Astrocyte (in vitro differentiated cells and primary cell): ENCODE measurements at regions not wholly inside any gene's neighbourhood (a gene's known extent, or its start where the extent isn't known, plus 50 kb on each side); places are given as distances from the start of the nearest gene placed in this dataset.

Experiments used
- DNase-seq: peaks from one replicate; pipeline ENCODE4 v3.0.0-alpha.2; 2010; ENCODE audit warnings: low read depth
- FAIRE-seq: peaks from 2 replicates; lab custom pipeline; 2011; peaks lifted over from hg19 to GRCh38; lab: Jason Lieb, UNC
- H2AFZ ChIP-seq: 2 replicates; pipeline ENCODE4 v1.6.0; 2012; ENCODE audit warnings: low read depth, low read length, inconsistent platforms
- H3K27ac ChIP-seq: 2 replicates; pipeline ENCODE4 v1.5.1; 2011; ENCODE audit warnings: low read depth, low read length, inconsistent platforms
- H3K27me3 ChIP-seq: 2 replicates; pipeline ENCODE4 v1.6.0; 2011; ENCODE audit warnings: low read length, inconsistent platforms; ENCODE audit not compliant: insufficient read depth
- H3K36me3 ChIP-seq: 2 replicates; pipeline ENCODE4 v1.5.1; 2011; ENCODE audit warnings: low read length, inconsistent platforms; ENCODE audit not compliant: insufficient read depth
- H3K4me1 ChIP-seq: 2 replicates; pipeline ENCODE4 v1.5.1; 2011; ENCODE audit warnings: low read length, inconsistent platforms; ENCODE audit not compliant: insufficient read depth
- H3K4me2 ChIP-seq: 2 replicates; pipeline ENCODE4 v1.6.0; 2012; ENCODE audit warnings: low read length, inconsistent platforms
- H3K4me3 ChIP-seq: 2 replicates; pipeline ENCODE4 v1.5.1; 2011; ENCODE audit warnings: low read depth, mild to moderate bottlenecking, low read length, inconsistent platforms; ENCODE audit not compliant: insufficient read depth
- H3K79me2 ChIP-seq: 2 replicates; pipeline ENCODE4 v1.6.0; 2012; ENCODE audit warnings: mild to moderate bottlenecking, low read length, inconsistent platforms; ENCODE audit not compliant: insufficient read depth
- H3K9ac ChIP-seq: 2 replicates; pipeline ENCODE4 v1.6.0; 2012; ENCODE audit warnings: mild to moderate bottlenecking, low read length, inconsistent platforms
- H3K9me3 ChIP-seq: 2 replicates; pipeline ENCODE4 v1.5.1; 2012; ENCODE audit warnings: low read depth, mild to moderate bottlenecking, low read length, inconsistent platforms; ENCODE audit not compliant: insufficient read depth
- H4K20me1 ChIP-seq: 2 replicates; pipeline ENCODE4 v1.6.0; 2012; ENCODE audit warnings: low read length, inconsistent platforms; ENCODE audit not compliant: insufficient read depth
- H3K27ac Mint-ChIP-seq: one replicate; pipeline ENCODE4 v1.8.0; 2021; ENCODE audit warnings: mild to moderate bottlenecking, mixed read lengths; ENCODE audit not compliant: unreplicated experiment
- H3K27me3 Mint-ChIP-seq: one replicate; pipeline ENCODE4 v1.8.0; 2021; ENCODE audit warnings: low read depth, mixed read lengths; ENCODE audit not compliant: unreplicated experiment
- H3K36me3 Mint-ChIP-seq: one replicate; pipeline ENCODE4 v1.8.0; 2021; ENCODE audit warnings: low read depth, mixed read lengths; ENCODE audit not compliant: unreplicated experiment
- H3K4me1 Mint-ChIP-seq: one replicate; pipeline ENCODE4 v1.8.0; 2021; ENCODE audit warnings: low read depth, mixed read lengths; ENCODE audit not compliant: unreplicated experiment
- H3K4me3 Mint-ChIP-seq: one replicate; pipeline ENCODE4 v1.8.0; 2021; ENCODE audit warnings: mild to moderate bottlenecking, moderate library complexity, mixed read lengths; ENCODE audit not compliant: unreplicated experiment
- H3K9me3 Mint-ChIP-seq: one replicate; pipeline ENCODE4 v1.8.0; 2021; ENCODE audit warnings: mild to moderate bottlenecking, mixed read lengths; ENCODE audit not compliant: unreplicated experiment
- EZH2 ChIP-seq: IDR thresholded peaks from 2 replicates; pipeline ENCODE4 v1.6.1; 2012; ENCODE audit warnings: mild to moderate bottlenecking, low read length, inconsistent platforms; ENCODE audit not compliant: insufficient read depth
- TF ChIP-seq, protein P1 (sequence below): IDR thresholded peaks from 2 replicates; pipeline ENCODE4 v1.5.1; 2011; ENCODE audit warnings: low read depth, mild to moderate bottlenecking, inconsistent platforms, low read length, moderate library complexity; ENCODE audit not compliant: insufficient read depth

DNA sequence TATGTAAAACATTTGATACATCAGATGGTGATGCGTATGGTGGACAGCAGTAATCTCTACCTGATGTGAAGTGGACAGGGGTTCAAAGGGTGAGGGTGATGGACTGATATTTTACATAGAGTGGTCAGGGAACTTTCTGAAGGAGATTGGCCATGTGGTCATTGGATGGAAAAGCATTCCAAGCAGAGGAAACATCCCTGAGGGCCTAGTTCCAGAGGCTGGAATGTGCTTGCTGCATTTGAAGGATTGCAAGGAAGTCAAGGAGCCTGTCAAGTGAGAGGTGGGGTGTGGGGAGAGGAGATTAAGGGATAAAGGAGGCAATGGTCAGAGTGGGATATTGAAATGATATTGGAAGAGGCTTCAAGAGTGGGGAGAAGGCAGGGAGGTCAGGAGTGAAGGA lies 151.9 kb upstream of the NTM start:
- Histone ChIP-seq H3K9ac (no peak overlapping the region), H3K27me3 (peaks cover 3% of the 10 kb centered on the region), H2AFZ (no peak overlapping the region), H3K79me2 (no peaks in the 10 kb centered on the region), H4K20me1 (no peaks in the 10 kb centered on the region), H3K27ac (no peak overlapping the region), H3K4me1 (no peaks in the 10 kb centered on the region), H3K4me3 (no peak overlapping the region), H3K9me3 (no peaks in the 10 kb centered on the region), H3K4me2 (no peak overlapping the region), H3K36me3 (no peaks in the 10 kb centered on the region)
- Mint-ChIP-seq H3K36me3 (no peaks in the 10 kb centered on the region), H3K9me3 (peaks cover 2% of the 10 kb centered on the region), H3K27me3 (peaks cover 63% of the 10 kb centered on the region), H3K4me3 (no peak overlapping the region), H3K4me1 (peaks cover 11% of the 10 kb centered on the region), H3K27ac (no peak overlapping the region)
- FAIRE-seq: no peak
- no peak for DNase-seq
- no peak for TF ChIP-seq EZH2
- TF ChIP-seq, protein P1, sequence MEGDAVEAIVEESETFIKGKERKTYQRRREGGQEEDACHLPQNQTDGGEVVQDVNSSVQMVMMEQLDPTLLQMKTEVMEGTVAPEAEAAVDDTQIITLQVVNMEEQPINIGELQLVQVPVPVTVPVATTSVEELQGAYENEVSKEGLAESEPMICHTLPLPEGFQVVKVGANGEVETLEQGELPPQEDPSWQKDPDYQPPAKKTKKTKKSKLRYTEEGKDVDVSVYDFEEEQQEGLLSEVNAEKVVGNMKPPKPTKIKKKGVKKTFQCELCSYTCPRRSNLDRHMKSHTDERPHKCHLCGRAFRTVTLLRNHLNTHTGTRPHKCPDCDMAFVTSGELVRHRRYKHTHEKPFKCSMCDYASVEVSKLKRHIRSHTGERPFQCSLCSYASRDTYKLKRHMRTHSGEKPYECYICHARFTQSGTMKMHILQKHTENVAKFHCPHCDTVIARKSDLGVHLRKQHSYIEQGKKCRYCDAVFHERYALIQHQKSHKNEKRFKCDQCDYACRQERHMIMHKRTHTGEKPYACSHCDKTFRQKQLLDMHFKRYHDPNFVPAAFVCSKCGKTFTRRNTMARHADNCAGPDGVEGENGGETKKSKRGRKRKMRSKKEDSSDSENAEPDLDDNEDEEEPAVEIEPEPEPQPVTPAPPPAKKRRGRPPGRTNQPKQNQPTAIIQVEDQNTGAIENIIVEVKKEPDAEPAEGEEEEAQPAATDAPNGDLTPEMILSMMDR: no peak

GRCh38 chr11:131219646-131220045 lies 150.8 kb upstream of the NTM start:
- Histone ChIP-seq H2AFZ (no peak overlapping the region), H3K9me3 (no peaks in the 10 kb centered on the region), H3K27ac (no peak overlapping the region), H3K4me2 (no peak overlapping the region), H3K4me3 (no peak overlapping the region), H3K9ac (no peak overlapping the region), H3K4me1 (no peaks in the 10 kb centered on the region), H3K36me3 (no peaks in the 10 kb centered on the region), H3K79me2 (no peaks in the 10 kb centered on the region), H4K20me1 (no peaks in the 10 kb centered on the region), H3K27me3 (peaks cover 5% of the 10 kb centered on the region)
- Mint-ChIP-seq H3K27ac (no peak overlapping the region), H3K36me3 (no peaks in the 10 kb centered on the region), H3K4me1 (peaks cover 4% of the 10 kb centered on the region), H3K9me3 (peaks cover 2% of the 10 kb centered on the region), H3K4me3 (no peak overlapping the region), H3K27me3 (peaks cover 57% of the 10 kb centered on the region)
- FAIRE-seq: no peak
- TF ChIP-seq, protein P1: no peak
- no peak for TF ChIP-seq EZH2
- DNase-seq: no peak

- H2AFZ ChIP-seq: no peak overlapping the region
- no peak overlapping the region for H3K4me2 ChIP-seq
- no peaks in the 10 kb centered on the region for H3K36me3 ChIP-seq
- TF ChIP-seq, protein P1: no peak
- TF ChIP-seq EZH2: no peak
- H3K79me2 ChIP-seq: no peaks in the 10 kb centered on the region
- no peak overlapping the region for H3K4me3 ChIP-seq
- Mint-ChIP-seq H3K27me3 (peaks cover 30% of the 10 kb centered on the region), H3K9me3 (peaks cover 2% of the 10 kb centered on the region), H3K4me3 (no peak overlapping the region), H3K36me3 (no peaks in the 10 kb centered on the region), H3K4me1 (peaks cover 4% of the 10 kb centered on the region), H3K27ac (no peak overlapping the region)
- no peaks in the 10 kb centered on the region for H3K4me1 ChIP-seq
- H3K27ac ChIP-seq: no peak overlapping the region
- no peaks in the 10 kb centered on the region for H3K9me3 ChIP-seq
- no peak for FAIRE-seq
- no peaks in the 10 kb centered on the region for H4K20me1 ChIP-seq
- DNase-seq: no peak
- H3K9ac ChIP-seq: no peak overlapping the region
- H3K27me3 ChIP-seq: peaks cover 5% of the 10 kb centered on the region
These were observed 147.0 kb upstream of the NTM start for GRCh38 chr11:131223198-131223991.
